A549 (cell line): ENCODE measurements at regions not wholly inside any gene's neighbourhood (a gene's known extent, or its start where the extent isn't known, plus 50 kb on each side); places are given as distances from the start of the nearest gene placed in this dataset.

Source experiments
- ATAC-seq, 2 experiments: fragments of 200-7000 bp in 1 of 2; fragments of >200 bp in 1 of 2; cut with Nextera tagmentation in 1 of 2; cut with Tn5 transposase in 1 of 2; 3 replicates each; pipeline versions ENCODE4 v1.8.0 to v1.9.1; 2018 to 2020; ENCODE audit warnings: mild to moderate bottlenecking in 1 of 2, moderate library complexity in 1 of 2
- CTCF ChIA-PET: fragments of 300-600 bp; sonication (Branson Sonifier 250); formaldehyde crosslinking; extraction: SDS; loops from one replicate; lab custom pipeline; 2021; ENCODE audit warnings: antibody characterized with exemption, inconsistent platforms; lab: Yijun Ruan, JAX
- POLR2A ChIA-PET: fragments of 350-600 bp; formaldehyde crosslinking; extraction: SDS; loops from one replicate; lab custom pipeline; 2021; ENCODE audit warnings: antibody characterized with exemption, inconsistent platforms; lab: Yijun Ruan, JAX
- DNase-seq, 2 experiments: peaks; one replicate each; pipeline versions ENCODE4 v3.0.0 to v3.0.0-alpha.2; 2011 to 2016; ENCODE audit warnings: low read depth in 1 of 2, low spot score in 1 of 2
- FAIRE-seq: peaks from 2 replicates; lab custom pipeline; 2011; peaks lifted over from hg19 to GRCh38; lab: Jason Lieb, UNC
- H3K27ac ChIP-seq, 2 experiments: fragments of >200 bp; sonication (Bioruptor Twin); formaldehyde crosslinking; 3 replicates each; pipeline ENCODE4 v1.5.1; 2016 to 2017
- H3K4me1 ChIP-seq: fragments of >200 bp; sonication (Bioruptor Twin); formaldehyde crosslinking; 3 replicates; pipeline ENCODE4 v1.6.1; 2016
- H3K4me2 ChIP-seq: fragments of >200 bp; sonication (Bioruptor Twin); formaldehyde crosslinking; 3 replicates; pipeline ENCODE4 v1.6.1; 2016
- H3K4me3 ChIP-seq: fragments of >200 bp; sonication (Bioruptor Twin); formaldehyde crosslinking; 3 replicates; pipeline ENCODE4 v1.5.1; 2016
- H3K9me3 ChIP-seq: fragments of >200 bp; sonication (Bioruptor Twin); formaldehyde crosslinking; 3 replicates; pipeline ENCODE4 v1.6.1; 2016
- CHD2 ChIP-seq: fragments of 150-350 bp; IDR thresholded peaks from 2 replicates; pipeline ENCODE4 v1.6.1; 2014; ENCODE audit warnings: low read length; ENCODE audit not compliant: partially characterized antibody
- EHF ChIP-seq: fragments of 250-450 bp; sonication (Bioruptor Pico); IDR thresholded peaks from 2 replicates; pipeline ENCODE4 v1.5.0; 2020; ENCODE audit warnings: mild to moderate bottlenecking
- EHMT2 ChIP-seq: fragments of 200-600 bp; sonication (generic); IDR thresholded peaks from 2 replicates; pipeline ENCODE4 v1.6.1; 2016; ENCODE audit warnings: antibody characterized with exemption, low read depth, mild to moderate bottlenecking, moderate library complexity
- FOXS1 ChIP-seq: fragments of 250-450 bp; sonication (Bioruptor Pico); IDR thresholded peaks from 2 replicates; pipeline ENCODE4 v1.5.0; 2020; ENCODE audit warnings: mild to moderate bottlenecking, moderate library complexity
- HDAC2 ChIP-seq: fragments of 200-600 bp; sonication (generic); IDR thresholded peaks from 2 replicates; pipeline ENCODE4 v1.6.1; 2016
- HES2 ChIP-seq: fragments of >200 bp; sonication (Bioruptor Twin); formaldehyde crosslinking; IDR thresholded peaks from 2 replicates; pipeline ENCODE4 v1.6.1; 2016
- JUNB ChIP-seq: fragments of >200 bp; sonication (Bioruptor Twin); formaldehyde crosslinking; IDR thresholded peaks from 2 replicates; pipeline ENCODE4 v1.6.1; 2016
- NPAS2 ChIP-seq: fragments of 250-450 bp; sonication (Bioruptor Pico); IDR thresholded peaks from 2 replicates; pipeline ENCODE4 v1.8.0; 2022; ENCODE audit warnings: mild to moderate bottlenecking, moderate library complexity, borderline replicate concordance
- PBX3 ChIP-seq: IDR thresholded peaks from 2 replicates; pipeline ENCODE4 v1.6.1; 2012
- RAD21 ChIP-seq, 2 experiments: fragments of >200 bp in 1 of 2; sonication (Bioruptor Twin) in 1 of 2; formaldehyde crosslinking in 1 of 2; IDR thresholded peaks in 1 of 2; conservative IDR thresholded peaks in 1 of 2; 2 replicates in 1 of 2; 3 replicates in 1 of 2; pipeline ENCODE4 v1.6.1; 2012 to 2018; ENCODE audit warnings: inconsistent platforms in 1 of 2
- REST ChIP-seq: fragments of 200-600 bp; sonication (generic); IDR thresholded peaks from 2 replicates; pipeline ENCODE4 v1.6.1; 2016; ENCODE audit warnings: antibody characterized with exemption, mild to moderate bottlenecking, moderate library complexity
- ZC3H11A ChIP-seq: fragments of 450-650 bp; IDR thresholded peaks from 2 replicates; pipeline ENCODE4 v1.6.1; 2014; ENCODE audit warnings: antibody characterized with exemption, mild to moderate bottlenecking
- WGBS: methylation state at CpG from one replicate; pipeline ENCODE4 v1.1.6; 2017; ENCODE audit errors: missing lambda C conversion rate; 5-methylcytosine and 5-hydroxymethylcytosine counted together

DNA sequence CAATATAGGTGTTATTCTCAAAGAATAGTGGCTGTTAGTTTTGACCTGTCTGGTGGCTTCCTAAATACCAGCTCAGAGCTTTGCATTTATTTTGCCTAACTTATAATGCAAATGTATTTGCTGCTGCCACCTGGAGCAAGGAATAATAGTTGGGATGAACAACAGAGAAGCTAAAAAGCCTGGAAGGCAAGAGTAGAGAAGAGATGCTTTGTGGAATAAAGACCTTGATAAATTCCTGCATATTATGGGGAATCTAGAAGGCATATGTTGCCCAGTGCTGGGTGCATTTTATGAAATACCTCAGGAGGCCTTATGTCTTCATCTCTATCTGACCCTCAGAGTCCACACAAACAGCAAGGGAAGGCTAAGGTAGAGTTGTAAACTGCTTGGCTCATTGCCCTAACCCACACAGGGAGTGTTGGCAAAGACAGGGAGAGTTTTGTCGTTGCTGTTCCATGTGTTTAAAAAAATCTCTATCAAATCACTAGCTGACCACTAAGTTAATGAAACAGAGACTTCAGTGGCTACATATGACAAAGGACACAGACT, 53.7 kb upstream of the SCAF11 start:
- H3K9me3 ChIP-seq = peaks cover 35% of the 10 kb centered on the region
- no peak for DNase-seq
- no peak for ATAC-seq
- WGBS = 4% methylated on average over 1 of the region's 1 CpG
- ChIA-PET CTCF (interaction anchor here (0.8 kb wide), 1 partner anchor 1360 kb away, joined by 3 read pairs; no protein-coding TSS in a partner anchor), POLR2A (no interaction called here)
- no peaks in the 10 kb centered on the region for H3K4me1 ChIP-seq
- FAIRE-seq = no peak
- H3K4me2 ChIP-seq = no peak overlapping the region
- TF ChIP-seq HDAC2 = no peak
- no peak for TF ChIP-seq NPAS2 (CRISPR knock-in tag)
- no peak for TF ChIP-seq EHMT2
- TF ChIP-seq CHD2 = no peak
- no peak for TF ChIP-seq REST
- TF ChIP-seq ZC3H11A = no peak
- no peak for TF ChIP-seq HES2
- TF ChIP-seq PBX3 = no peak
- TF ChIP-seq EHF (CRISPR knock-in tag) = no peak
- TF ChIP-seq RAD21 (conservative IDR thresholded peaks at IDR 0.05 in 1 of 2, IDR thresholded peaks at IDR 0.05 in 1 of 2) = no peak
- TF ChIP-seq FOXS1 (CRISPR knock-in tag) = no peak
- no peak for TF ChIP-seq JUNB
- TF ChIP-seq, all 56 proteins: peak for 0
- Histone ChIP-seq H3K27ac (no peak overlapping the region), H3K4me3 (no peak overlapping the region)
